HEK293T (cell line): ENCODE measurements at regions not wholly inside any gene's neighbourhood (a gene's known extent, or its start where the extent isn't known, plus 50 kb on each side); places are given as distances from the start of the nearest gene placed in this dataset.

Source experiments
- ARNT ChIP-seq: fragments of 450-650 bp; IDR thresholded peaks from 2 replicates; pipeline ENCODE4 v1.6.1; 2017; ENCODE audit warnings: mild to moderate bottlenecking
- ELF4 ChIP-seq: fragments of 450-650 bp; IDR thresholded peaks from 2 replicates; pipeline ENCODE4 v1.6.1; 2017; ENCODE audit warnings: antibody characterized with exemption
- FOXA1 ChIP-seq: fragments of 450-650 bp; IDR thresholded peaks from 2 replicates; pipeline ENCODE4 v1.6.1; 2016; ENCODE audit warnings: mild to moderate bottlenecking
- SP1 ChIP-seq: fragments of 450-650 bp; IDR thresholded peaks from 2 replicates; pipeline ENCODE4 v1.6.1; 2017

- no peak for TF ChIP-seq SP1
- no peak for TF ChIP-seq ARNT
- no peak for TF ChIP-seq FOXA1
- no peak for TF ChIP-seq ELF4
Observed at GRCh38 chr18:45330170-45330594, 285.1 kb upstream of the SLC14A2 start.
